HAP-1 (cell line): ENCODE measurements at regions not wholly inside any gene's neighbourhood (a gene's known extent, or its start where the extent isn't known, plus 50 kb on each side); places are given as distances from the start of the nearest gene placed in this dataset.
A peak's percentile ranks its signal among the peaks of the same experiment; 100 is the strongest.

Experiments used
- DNase-seq, 2 experiments: peaks; one replicate each; pipeline ENCODE4 v3.0.0-alpha.2; 2016 to 2020; ENCODE audit warnings: low spot score in 2 of 2
- H3K27me3 ChIP-seq: fragments of 250-450 bp; sonication (Bioruptor Pico); 2 replicates; pipeline ENCODE4 v1.5.1; 2020; ENCODE audit warnings: low read depth, mild to moderate bottlenecking, moderate library complexity
- H3K36me3 ChIP-seq: fragments of 250-450 bp; sonication (Bioruptor Pico); replicated peaks from 2 replicates; pipeline ENCODE4 v1.5.1; 2020; ENCODE audit warnings: mild to moderate bottlenecking
- H3K4me1 ChIP-seq: fragments of 250-450 bp; sonication (Bioruptor Pico); 2 replicates; pipeline ENCODE4 v1.5.1; 2020; ENCODE audit warnings: mild to moderate bottlenecking
- H3K4me3 ChIP-seq: fragments of 250-450 bp; sonication (Bioruptor Pico); 2 replicates; pipeline ENCODE4 v1.5.1; 2020; ENCODE audit warnings: mild to moderate bottlenecking, moderate library complexity
- H3K9me3 ChIP-seq: fragments of 250-450 bp; sonication (Bioruptor Pico); 2 replicates; pipeline ENCODE4 v1.5.1; 2020; ENCODE audit warnings: mild to moderate bottlenecking, moderate library complexity
- in situ Hi-C: fragments of 300-500 bp; cut with MboI; formaldehyde crosslinking; loops from 3 replicates; pipeline ENCODE4 v1.14.3; 2020; ENCODE audit warnings: low sequenced_read_pairs, inconsistent platforms, mixed read lengths

- in situ Hi-C loops: no loop called here
- no peak for DNase-seq
- no peaks in the 10 kb centered on the region for H3K36me3 ChIP-seq
Measured at GRCh38 chr6:166019214-166019613, 148.4 kb downstream of the TBXT start.

GRCh38 chr6:166017032-166017635 lies 150.5 kb downstream of the TBXT start:
- peaks cover 18% of the 10 kb centered on the region for H3K4me1 ChIP-seq

More at GRCh38 chr6:166019214-166019613, 148.4 kb downstream of the TBXT start:
- Histone ChIP-seq H3K9me3 (peaks cover 11% of the 10 kb centered on the region; the same call in 1 of the 2 replicates), H3K27me3 (no peaks in the 10 kb centered on the region), H3K4me1 (peaks cover 18% of the 10 kb centered on the region), H3K4me3 (no peak overlapping the region)

GRCh38 chr6:166014966-166015365 lies 152.7 kb downstream of the TBXT start:
- H3K27me3 ChIP-seq: no peaks in the 10 kb centered on the region
- in situ Hi-C loops: no loop called here
- DNase-seq: peak; percentile 45 to 76
- no peaks in the 10 kb centered on the region for H3K36me3 ChIP-seq
- H3K4me3 ChIP-seq: no peak overlapping the region
- H3K4me1 ChIP-seq: peaks cover 12% of the 10 kb centered on the region
- H3K9me3 ChIP-seq: peaks cover 9% of the 10 kb centered on the region; the same call in 1 of the 2 replicates

More at GRCh38 chr6:166017032-166017635, 150.5 kb downstream of the TBXT start:
- no peak for DNase-seq
- Histone ChIP-seq H3K36me3 (no peaks in the 10 kb centered on the region), H3K4me3 (no peak overlapping the region), H3K27me3 (no peaks in the 10 kb centered on the region), H3K9me3 (peaks cover 11% of the 10 kb centered on the region; the same call in 1 of the 2 replicates)
- in situ Hi-C loops: no loop called here

- in situ Hi-C loops: no loop called here
- peaks cover 15% of the 10 kb centered on the region for H3K4me1 ChIP-seq
- no peak for DNase-seq
- no peaks in the 10 kb centered on the region for H3K27me3 ChIP-seq
- H3K4me3 ChIP-seq: no peak overlapping the region
- H3K9me3 ChIP-seq: no peaks in the 10 kb centered on the region
- H3K36me3 ChIP-seq: no peaks in the 10 kb centered on the region
Measured at GRCh38 chr6:166010136-166010960, 157.3 kb downstream of the TBXT start.

GRCh38 chr6:166009385-166010031 lies 158.1 kb downstream of the TBXT start:
- in situ Hi-C loops: no loop called here
- H3K36me3 ChIP-seq: no peaks in the 10 kb centered on the region
- DNase-seq: no peak
- peaks cover 14% of the 10 kb centered on the region for H3K4me1 ChIP-seq
- H3K4me3 ChIP-seq: no peak overlapping the region
- H3K9me3 ChIP-seq: no peaks in the 10 kb centered on the region
- H3K27me3 ChIP-seq: no peaks in the 10 kb centered on the region

GRCh38 chr6:166008441-166009369 lies 158.9 kb downstream of the TBXT start:
- no peaks in the 10 kb centered on the region for H3K27me3 ChIP-seq
- H3K9me3 ChIP-seq: no peaks in the 10 kb centered on the region
- H3K4me3 ChIP-seq: no peak overlapping the region
- peaks cover 14% of the 10 kb centered on the region for H3K4me1 ChIP-seq
- no peak for DNase-seq
- in situ Hi-C loops: no loop called here
- H3K36me3 ChIP-seq: no peaks in the 10 kb centered on the region

GRCh38 chr6:166007349-166008263 lies 160.0 kb downstream of the TBXT start:
- H3K9me3 ChIP-seq: no peaks in the 10 kb centered on the region
- in situ Hi-C loops: no loop called here
- no peaks in the 10 kb centered on the region for H3K36me3 ChIP-seq
- no peak overlapping the region for H3K4me3 ChIP-seq
- H3K27me3 ChIP-seq: no peaks in the 10 kb centered on the region
- H3K4me1 ChIP-seq: peaks cover 14% of the 10 kb centered on the region
- DNase-seq: no peak

- H3K36me3 ChIP-seq: no peaks in the 10 kb centered on the region
- no peaks in the 10 kb centered on the region for H3K27me3 ChIP-seq
- no peaks in the 10 kb centered on the region for H3K9me3 ChIP-seq
- peaks cover 14% of the 10 kb centered on the region for H3K4me1 ChIP-seq
- DNase-seq: no peak
- H3K4me3 ChIP-seq: no peak overlapping the region
- in situ Hi-C loops: no loop called here
Measured at GRCh38 chr6:166006900-166007301, 160.8 kb downstream of the TBXT start.

GRCh38 chr6:166005944-166006899 lies 161.4 kb downstream of the TBXT start:
- peak overlapping the region; percentile 21 for H3K4me3 ChIP-seq
- H3K9me3 ChIP-seq: no peaks in the 10 kb centered on the region
- in situ Hi-C loops: no loop called here
- no peaks in the 10 kb centered on the region for H3K36me3 ChIP-seq
- peak; percentile 80 to 87 for DNase-seq
- H3K4me1 ChIP-seq: peaks cover 14% of the 10 kb centered on the region
- no peaks in the 10 kb centered on the region for H3K27me3 ChIP-seq

GRCh38 chr6:166005401-166005943 lies 162.2 kb downstream of the TBXT start:
- Histone ChIP-seq H3K4me3 (peak overlapping the region; percentile 21), H3K4me1 (peaks cover 14% of the 10 kb centered on the region), H3K27me3 (no peaks in the 10 kb centered on the region), H3K36me3 (no peaks in the 10 kb centered on the region), H3K9me3 (no peaks in the 10 kb centered on the region)
- DNase-seq: peak in 1 of 2 experiments; percentile 58
- in situ Hi-C loops: no loop called here

- H3K36me3 ChIP-seq: no peaks in the 10 kb centered on the region
- H3K4me3 ChIP-seq: no peak overlapping the region
- no peaks in the 10 kb centered on the region for H3K27me3 ChIP-seq
- in situ Hi-C loops: no loop called here
- H3K4me1 ChIP-seq: peaks cover 14% of the 10 kb centered on the region
- no peaks in the 10 kb centered on the region for H3K9me3 ChIP-seq
- DNase-seq: no peak
Measured at GRCh38 chr6:166004876-166005275, 162.8 kb downstream of the TBXT start.
